Glomerular visceral epithelial cell (primary cell): ENCODE measurements at regions not wholly inside any gene's neighbourhood (a gene's known extent, or its start where the extent isn't known, plus 50 kb on each side); places are given as distances from the start of the nearest gene placed in this dataset.

ENCODE experiments used
- DNase-seq: peaks from one replicate; pipeline ENCODE4 v3.0.0-alpha.2; 2016; ENCODE audit errors: extremely low spot score

- no peak for DNase-seq
Observed at GRCh38 chr9:7241694-7242093, 483.9 kb downstream of the KDM4C start.

- no peak for DNase-seq
Observed at GRCh38 chr9:7240569-7241311, 483.0 kb downstream of the KDM4C start.

DNA sequence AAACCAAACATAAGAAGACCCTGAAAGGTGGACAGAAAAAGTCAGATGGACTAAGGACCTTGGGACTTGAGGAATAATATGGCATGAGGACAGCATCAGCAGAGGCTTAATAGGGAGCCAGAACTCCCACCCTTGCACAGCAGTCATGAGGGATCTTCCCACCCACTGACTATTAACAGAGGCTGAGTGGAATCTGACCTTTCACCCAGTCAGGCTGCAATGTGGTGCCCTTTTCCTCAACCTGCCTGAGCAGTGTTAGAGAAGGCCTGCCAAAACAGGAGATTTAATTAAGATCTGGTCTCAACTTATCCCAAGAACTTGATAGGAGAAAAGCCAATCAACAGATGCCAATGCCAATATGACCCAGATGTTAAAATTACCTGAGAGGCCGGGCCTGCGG is 481.9 kb downstream of the KDM4C start:
- DNase-seq, result no peak

DNA sequence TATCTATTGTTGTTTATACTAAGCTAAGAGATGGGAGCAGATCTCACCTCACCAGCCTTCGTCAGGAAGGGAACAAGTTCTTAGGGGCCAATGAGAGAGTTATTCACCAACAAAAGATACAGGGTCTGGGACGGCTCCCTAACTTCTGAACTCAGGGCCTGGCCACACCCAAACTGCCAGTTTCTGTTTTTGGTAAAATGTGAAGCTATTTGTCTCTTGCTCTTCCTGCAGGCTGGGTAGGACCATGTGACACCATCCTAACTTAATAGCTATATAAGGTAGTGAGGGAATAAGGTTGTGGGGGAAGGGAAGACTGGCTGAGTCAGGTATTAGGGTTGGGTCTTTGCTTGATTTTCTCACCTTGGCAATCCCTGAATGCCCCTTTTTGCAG is 480.5 kb downstream of the KDM4C start:
- no peak for DNase-seq

- no peak for DNase-seq
Observed at GRCh38 chr9:7237473-7238246, 479.9 kb downstream of the KDM4C start.

DNA sequence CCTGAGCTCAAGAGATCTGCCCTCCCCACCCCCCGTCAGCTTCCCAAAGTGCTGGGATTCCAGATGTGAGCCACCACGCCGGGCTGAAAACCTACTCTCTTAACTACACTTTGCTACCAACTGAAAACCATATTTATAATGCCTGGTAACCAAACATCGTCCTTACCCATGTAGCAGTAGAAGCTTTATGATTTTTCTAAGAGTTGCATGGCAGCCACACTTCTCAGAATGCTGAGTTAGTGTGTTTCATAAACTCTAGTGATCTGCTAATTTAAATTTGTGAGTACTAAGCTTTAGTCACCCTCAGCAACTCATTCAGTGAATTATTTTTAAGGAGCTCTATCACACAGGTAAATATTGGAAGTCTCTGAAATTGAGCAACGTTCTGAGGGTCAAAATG is 478.4 kb downstream of the KDM4C start:
- no peak for DNase-seq

GRCh38 chr9:7234144-7234543 is 476.4 kb downstream of the KDM4C start:
- peak; percentile 39 for DNase-seq

DNA sequence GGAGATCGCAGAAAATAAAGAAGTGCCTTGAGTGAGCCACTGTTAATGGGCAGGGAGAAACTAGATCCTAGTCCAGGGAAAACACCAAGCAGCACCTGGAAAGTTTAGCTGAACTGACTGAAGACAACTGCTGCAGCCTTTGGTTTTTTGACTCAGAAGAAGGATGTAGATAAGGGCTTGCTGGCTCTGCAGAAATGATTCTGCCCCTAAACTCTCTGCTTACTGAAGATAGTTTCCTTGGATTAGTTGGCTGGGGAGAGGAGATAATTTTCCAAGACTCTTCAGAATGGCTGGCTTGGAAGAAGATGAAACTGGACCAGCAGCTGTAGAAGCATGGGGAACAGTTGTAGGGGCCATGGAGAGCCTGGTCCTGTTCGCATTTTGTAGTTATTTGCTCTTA is 471.8 kb downstream of the KDM4C start:
- DNase-seq, result no peak

DNA sequence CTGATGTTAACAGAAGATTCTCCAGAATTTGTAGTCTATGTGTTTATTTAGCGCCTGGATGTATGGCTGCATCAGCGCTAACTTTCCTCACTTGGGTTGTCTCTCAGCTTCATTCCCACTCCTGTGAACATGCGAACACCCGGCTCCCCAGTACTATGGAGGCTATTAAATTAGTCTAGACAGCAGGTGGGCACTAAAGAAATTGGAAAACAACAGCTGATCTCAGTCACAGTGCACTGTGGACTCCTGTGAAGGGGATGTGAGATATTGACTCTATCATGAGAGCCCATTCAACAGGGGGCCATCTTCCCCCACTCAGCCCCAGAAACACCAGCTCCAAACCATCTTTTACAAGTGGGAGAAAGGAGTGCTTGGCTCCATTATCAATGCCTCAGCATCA is 471.0 kb downstream of the KDM4C start:
- DNase-seq, result no peak

- no peak for DNase-seq
Observed at GRCh38 chr9:7227951-7228350, 470.2 kb downstream of the KDM4C start.

DNA sequence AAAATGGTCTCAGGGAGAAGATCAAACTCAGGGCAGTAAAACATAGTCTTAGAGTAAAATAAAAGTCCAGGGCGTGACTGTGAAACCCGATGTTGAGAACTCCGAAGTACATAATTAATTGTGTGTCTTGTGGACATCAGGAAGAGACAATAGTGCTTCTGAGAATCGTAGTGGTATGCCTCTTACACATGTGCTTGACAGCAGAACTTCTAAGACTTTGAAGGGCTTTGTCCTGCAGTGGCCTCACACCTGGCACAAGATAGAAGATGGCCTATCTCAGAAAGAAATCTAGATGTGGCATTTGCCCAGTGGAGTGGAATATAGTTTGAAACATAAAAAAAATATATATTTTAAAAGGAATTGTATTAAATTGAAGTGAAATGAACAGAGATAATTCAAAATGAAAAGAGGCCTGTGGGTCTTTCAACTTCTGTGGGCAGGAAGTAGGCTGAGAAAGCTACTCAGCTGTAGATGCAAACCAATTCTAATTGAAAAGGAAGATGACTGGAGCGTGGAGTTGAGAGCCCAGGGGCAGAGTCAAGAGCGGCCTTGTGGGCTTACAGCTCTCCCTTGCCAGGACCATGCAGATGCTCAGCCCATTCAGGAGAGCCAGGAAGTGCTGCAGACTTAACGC is 468.4 kb downstream of the KDM4C start:
- no peak for DNase-seq
